ENCODE measurements at regions not wholly inside any gene's neighbourhood (a gene's known extent, or its start where the extent isn't known, plus 50 kb on each side); places are given as distances from the start of the nearest gene placed in this dataset.

GRCh38 chr5:169499990-169500505, 83.5 kb upstream of the SPDL1 start:
- TF ChIP-seq CTCF (IDR thresholded peaks at IDR 0.05; ENCODE audit: control extremely low read depth in 1 of 3, insufficient read depth in 1 of 3, low read depth in 1 of 3, low read length in 3 of 3) (no peak), HDAC6 (IDR thresholded peaks at IDR 0.05; ENCODE audit: low read depth, low read length) (no peak), YY1 (IDR thresholded peaks at IDR 0.05; ENCODE audit: low read depth, low read length) (no peak), POLR2A (IDR thresholded peaks at IDR 0.05; ENCODE audit: control extremely low read depth in 1 of 2, low read depth in 2 of 2, low read length in 2 of 2) (no peak), SUZ12 (IDR thresholded peaks at IDR 0.05; ENCODE audit: low read length) (no peak), SIN3A (conservative IDR thresholded peaks at IDR 0.05 in 1 of 2, IDR thresholded peaks at IDR 0.05 in 1 of 2; ENCODE audit: low read depth in 1 of 2, low read length in 2 of 2) (no peak), TBP (IDR thresholded peaks at IDR 0.05; ENCODE audit: low read depth, low read length) (no peak), CREB1 (IDR thresholded peaks at IDR 0.05) (no peak)

Data from H1 (cell line).